PC-9 (cell line): ENCODE measurements at regions not wholly inside any gene's neighbourhood (a gene's known extent, or its start where the extent isn't known, plus 50 kb on each side); places are given as distances from the start of the nearest gene placed in this dataset.

Experiments
- BruUV-seq: library from RNA; stranded (reverse); fragments of 400-500 nt; replicated peaks from 2 replicates; lab custom pipeline; 2021; lab: Mats Ljungman, UMichigan
- CTCF ChIA-PET: fragments of 300-600 bp; sonication (Branson Sonifier 250); formaldehyde crosslinking; loops from one replicate; lab custom pipeline; 2022; ENCODE audit warnings: antibody characterized with exemption; lab: Charles Lee
- POLR2A ChIA-PET: fragments of 300-600 bp; sonication (Branson Sonifier 250); formaldehyde crosslinking; loops from one replicate; lab custom pipeline; 2022; ENCODE audit warnings: antibody characterized with exemption; ENCODE audit not compliant: unreplicated experiment; lab: Charles Lee
- DNase-seq, 2 experiments: peaks; one replicate each; pipeline versions ENCODE4 v3.0.0 to v3.0.0-alpha.2; 2015 to 2022; ENCODE audit warnings: mixed read lengths in 1 of 2
- H2AFZ ChIP-seq: fragments of 200-600 bp; sonication (generic); 2 replicates; pipeline ENCODE4 v1.8.1; 2017; ENCODE audit warnings: antibody characterized with exemption
- H3F3A ChIP-seq: fragments of 200-600 bp; sonication (generic); 2 replicates; pipeline ENCODE4 v1.8.1; 2017; ENCODE audit warnings: antibody characterized with exemption, mild to moderate bottlenecking, low read depth; ENCODE audit not compliant: insufficient read depth
- H3K27ac ChIP-seq: fragments of 200-600 bp; sonication (generic); 2 replicates; pipeline ENCODE4 v1.6.1; 2016; ENCODE audit warnings: mixed run types
- H3K27me3 ChIP-seq: fragments of 200-600 bp; sonication (generic); 2 replicates; pipeline ENCODE4 v1.6.1; 2016; ENCODE audit warnings: low read depth, mixed run types; ENCODE audit not compliant: insufficient read depth
- H3K36me3 ChIP-seq: fragments of 200-600 bp; sonication (generic); 2 replicates; pipeline ENCODE4 v1.6.1; 2016; ENCODE audit warnings: low read depth, mixed run types
- H3K4me1 ChIP-seq: fragments of 200-600 bp; sonication (generic); replicated peaks from 2 replicates; pipeline ENCODE4 v1.6.1; 2016; ENCODE audit warnings: mixed run types; ENCODE audit not compliant: insufficient read depth
- H3K4me2 ChIP-seq: fragments of 200-600 bp; sonication (generic); 2 replicates; pipeline ENCODE4 v1.6.1; 2017; ENCODE audit warnings: mixed run types
- H3K4me3 ChIP-seq: fragments of 200-600 bp; sonication (generic); 2 replicates; pipeline ENCODE4 v1.6.1; 2016; ENCODE audit warnings: mixed run types
- H3K79me2 ChIP-seq: fragments of 200-600 bp; sonication (generic); 2 replicates; pipeline ENCODE4 v1.6.1; 2017; ENCODE audit warnings: low read depth, mixed run types
- H3K9me2 ChIP-seq: fragments of 200-600 bp; sonication (generic); 2 replicates; pipeline ENCODE4 v1.8.1; 2017; ENCODE audit warnings: mild to moderate bottlenecking; ENCODE audit not compliant: insufficient read depth
- H3K9me3 ChIP-seq: fragments of 200-600 bp; sonication (generic); 2 replicates; pipeline ENCODE4 v1.8.1; 2016; ENCODE audit warnings: low read depth; ENCODE audit not compliant: insufficient read depth
- H4K20me1 ChIP-seq: fragments of 200-600 bp; sonication (generic); 2 replicates; pipeline ENCODE4 v1.8.1; 2017; ENCODE audit not compliant: insufficient read depth
- CTCF ChIP-seq: fragments of 200-600 bp; sonication (generic); conservative IDR thresholded peaks from 2 replicates; pipeline ENCODE4 v1.6.1; 2017; ENCODE audit warnings: mixed run types, antibody characterized with exemption, mild to moderate bottlenecking, moderate library complexity
- EZH2 ChIP-seq: fragments of 200-600 bp; sonication (generic); IDR thresholded peaks from 2 replicates; pipeline ENCODE4 v1.8.0; 2017; ENCODE audit warnings: antibody characterized with exemption, low read depth
- intact Hi-C: fragments of 100-400 bp; cut with micrococcal nuclease; formaldehyde crosslinking; loops from one replicate; pipeline ENCODE4 v1.10.0; 2022; ENCODE audit not compliant: unreplicated experiment

- Histone ChIP-seq H3K4me3 (no peak overlapping the region), H3K4me1 (no peaks in the 10 kb centered on the region), H4K20me1 (no peaks in the 10 kb centered on the region), H3K79me2 (no peaks in the 10 kb centered on the region), H3F3A (peaks cover 2% of the 10 kb centered on the region; the same call in 1 of the 2 replicates), H3K27ac (no peak overlapping the region), H3K9me2 (no peaks in the 10 kb centered on the region), H3K9me3 (no peaks in the 10 kb centered on the region), H3K36me3 (no peaks in the 10 kb centered on the region), H3K4me2 (no peak overlapping the region), H2AFZ (no peak overlapping the region), H3K27me3 (no peaks in the 10 kb centered on the region)
- BruUV-seq: no TSS peak
- POLR2A ChIA-PET: no interaction called here
- CTCF ChIA-PET: no interaction called here
- TF ChIP-seq EZH2 (no peak), CTCF (no peak)
- intact Hi-C loops: no loop called here
- DNase-seq: no peak
Measured at GRCh38 chr5:82426464-82427154, 148.5 kb upstream of the RPS23 start.

GRCh38 chr5:82425591-82425990 is 147.4 kb upstream of the RPS23 start:
- Histone ChIP-seq H3K9me2 (no peaks in the 10 kb centered on the region), H3F3A (peaks cover 6% of the 10 kb centered on the region; the same call in 1 of the 2 replicates), H3K27ac (no peak overlapping the region), H3K79me2 (no peaks in the 10 kb centered on the region), H3K4me3 (no peak overlapping the region), H3K4me2 (no peak overlapping the region), H3K4me1 (0 out of 2 replicates have a peak, but pooled peaks cover 3% of the 10 kb centered on the region), H2AFZ (no peak overlapping the region), H3K36me3 (no peaks in the 10 kb centered on the region), H3K9me3 (no peaks in the 10 kb centered on the region), H4K20me1 (no peaks in the 10 kb centered on the region), H3K27me3 (no peaks in the 10 kb centered on the region)
- DNase-seq: no peak
- no TSS peak for BruUV-seq
- POLR2A ChIA-PET: no interaction called here
- no peak for TF ChIP-seq EZH2
- TF ChIP-seq CTCF: no peak
- intact Hi-C loops: no loop called here
- CTCF ChIA-PET: no interaction called here

GRCh38 chr5:82424211-82424610 is 146.1 kb upstream of the RPS23 start:
- ChIA-PET CTCF (no interaction called here), POLR2A (interaction anchor here (0.6 kb wide), 1 partner anchor 12 kb away, joined by 3 read pairs; no protein-coding TSS in a partner anchor)
- Histone ChIP-seq H3K79me2 (no peaks in the 10 kb centered on the region), H3K27ac (no peak overlapping the region), H3F3A (peaks cover 6% of the 10 kb centered on the region; the same call in 1 of the 2 replicates), H3K4me3 (no peak overlapping the region), H2AFZ (no peak overlapping the region), H3K36me3 (no peaks in the 10 kb centered on the region), H4K20me1 (no peaks in the 10 kb centered on the region), H3K9me2 (no peaks in the 10 kb centered on the region), H3K4me1 (0 out of 2 replicates have a peak, but pooled peaks cover 3% of the 10 kb centered on the region), H3K9me3 (no peaks in the 10 kb centered on the region), H3K27me3 (no peaks in the 10 kb centered on the region), H3K4me2 (no peak overlapping the region)
- TF ChIP-seq EZH2 (no peak), CTCF (no peak)
- no TSS peak for BruUV-seq
- no peak for DNase-seq
- intact Hi-C loops: no loop called here
